ENCODE measurements at regions not wholly inside any gene's neighbourhood (a gene's known extent, or its start where the extent isn't known, plus 50 kb on each side); places are given as distances from the start of the nearest gene placed in this dataset.
"Not testable (repeated sequence)": the region's sequence is repeated elsewhere in the genome, so short reads cannot be mapped to it uniquely, and the experiment has no call there.

- Histone ChIP-seq H3K9ac (ENCODE audit: low read depth, low read length) (no peak overlapping the region), H3K4me3 (ENCODE audit: low read depth, low read length) (no peak overlapping the region), H3K9me3 (ENCODE audit: control insufficient read depth, insufficient read depth, low read length) (no peaks in the 10 kb centered on the region), H3K4me1 (ENCODE audit: control insufficient read depth, insufficient read depth, low read length) (no peaks in the 10 kb centered on the region), H3K27me3 (ENCODE audit: control insufficient read depth, insufficient read depth, low read length) (no peaks in the 10 kb centered on the region), H3K36me3 (ENCODE audit: control insufficient read depth, insufficient read depth, low read length) (no peaks in the 10 kb centered on the region)
Measured at GRCh38 chrX:74117962-74118902, 185.7 kb upstream of the ZCCHC13 start.

- no peaks in the 10 kb centered on the region for H3K9me3 ChIP-seq (ENCODE audit: control insufficient read depth, insufficient read depth, low read length)
- no peak overlapping the region for H3K9ac ChIP-seq (ENCODE audit: low read depth, low read length)
- no peaks in the 10 kb centered on the region for H3K4me1 ChIP-seq (ENCODE audit: control insufficient read depth, insufficient read depth, low read length)
- no peaks in the 10 kb centered on the region for H3K36me3 ChIP-seq (ENCODE audit: control insufficient read depth, insufficient read depth, low read length)
- H3K27me3 ChIP-seq (ENCODE audit: control insufficient read depth, insufficient read depth, low read length) = no peaks in the 10 kb centered on the region
- no peak overlapping the region for H3K4me3 ChIP-seq (ENCODE audit: low read depth, low read length)
Measured at GRCh38 chrX:74111245-74111644, 192.7 kb upstream of the ZCCHC13 start.

- H3K9ac ChIP-seq (ENCODE audit: low read depth, low read length) = no peak overlapping the region
- no peaks in the 10 kb centered on the region for H3K27me3 ChIP-seq (ENCODE audit: control insufficient read depth, insufficient read depth, low read length)
- H3K9me3 ChIP-seq (ENCODE audit: control insufficient read depth, insufficient read depth, low read length) = peaks cover 8% of the 10 kb centered on the region
- peaks cover 3% of the 10 kb centered on the region for H3K36me3 ChIP-seq (ENCODE audit: control insufficient read depth, insufficient read depth, low read length)
- H3K4me1 ChIP-seq (ENCODE audit: control insufficient read depth, insufficient read depth, low read length) = no peaks in the 10 kb centered on the region
- no peak overlapping the region for H3K4me3 ChIP-seq (ENCODE audit: low read depth, low read length)
Measured at GRCh38 chrX:74107666-74108065, 196.3 kb upstream of the ZCCHC13 start.

- Histone ChIP-seq H3K9me3 (ENCODE audit: control insufficient read depth, insufficient read depth, low read length) (peaks cover 16% of the 10 kb centered on the region), H3K9ac (ENCODE audit: low read depth, low read length) (no peak overlapping the region)
Measured at GRCh38 chrX:74104356-74105015, 199.5 kb upstream of the ZCCHC13 start.

GRCh38 chrX:74098407-74098806, 205.6 kb upstream of the ZCCHC13 start:
- H3K9ac ChIP-seq (ENCODE audit: low read depth, low read length); H3K4me3 ChIP-seq (ENCODE audit: low read depth, low read length); H3K36me3 ChIP-seq (ENCODE audit: control insufficient read depth, insufficient read depth, low read length); H3K4me1 ChIP-seq (ENCODE audit: control insufficient read depth, insufficient read depth, low read length); H3K27me3 ChIP-seq (ENCODE audit: control insufficient read depth, insufficient read depth, low read length): not testable (repeated sequence)
- peaks cover 11% of the 10 kb centered on the region for H3K9me3 ChIP-seq (ENCODE audit: control insufficient read depth, insufficient read depth, low read length)

More at GRCh38 chrX:74104356-74105015, 199.5 kb upstream of the ZCCHC13 start:
- no peak overlapping the region for H3K4me3 ChIP-seq (ENCODE audit: low read depth, low read length)
- no peaks in the 10 kb centered on the region for H3K27me3 ChIP-seq (ENCODE audit: control insufficient read depth, insufficient read depth, low read length)
- H3K4me1 ChIP-seq (ENCODE audit: control insufficient read depth, insufficient read depth, low read length) = no peaks in the 10 kb centered on the region
- H3K36me3 ChIP-seq (ENCODE audit: control insufficient read depth, insufficient read depth, low read length) = peaks cover 5% of the 10 kb centered on the region

- no peaks in the 10 kb centered on the region for H3K4me1 ChIP-seq (ENCODE audit: control insufficient read depth, insufficient read depth, low read length)
- no peaks in the 10 kb centered on the region for H3K27me3 ChIP-seq (ENCODE audit: control insufficient read depth, insufficient read depth, low read length)
- H3K9ac ChIP-seq (ENCODE audit: low read depth, low read length) = no peak overlapping the region
- H3K36me3 ChIP-seq (ENCODE audit: control insufficient read depth, insufficient read depth, low read length) = peaks cover 3% of the 10 kb centered on the region
- no peak overlapping the region for H3K4me3 ChIP-seq (ENCODE audit: low read depth, low read length)
- peaks cover 3% of the 10 kb centered on the region for H3K9me3 ChIP-seq (ENCODE audit: control insufficient read depth, insufficient read depth, low read length)
Measured at GRCh38 chrX:74090049-74090448, 213.9 kb upstream of the ZCCHC13 start.

GRCh38 chrX:74085642-74086236, 218.2 kb upstream of the ZCCHC13 start:
- Histone ChIP-seq H3K9me3 (ENCODE audit: control insufficient read depth, insufficient read depth, low read length) (peaks cover 3% of the 10 kb centered on the region), H3K27me3 (ENCODE audit: control insufficient read depth, insufficient read depth, low read length) (no peaks in the 10 kb centered on the region), H3K36me3 (ENCODE audit: control insufficient read depth, insufficient read depth, low read length) (peaks cover 3% of the 10 kb centered on the region), H3K4me3 (ENCODE audit: low read depth, low read length) (no peak overlapping the region), H3K9ac (ENCODE audit: low read depth, low read length) (no peak overlapping the region), H3K4me1 (ENCODE audit: control insufficient read depth, insufficient read depth, low read length) (no peaks in the 10 kb centered on the region)

GRCh38 chrX:74080165-74080564, 223.8 kb upstream of the ZCCHC13 start:
- no peak overlapping the region for H3K4me3 ChIP-seq (ENCODE audit: low read depth, low read length)
- H3K9ac ChIP-seq (ENCODE audit: low read depth, low read length) = no peak overlapping the region
- H3K4me1 ChIP-seq (ENCODE audit: control insufficient read depth, insufficient read depth, low read length) = no peaks in the 10 kb centered on the region
- no peaks in the 10 kb centered on the region for H3K36me3 ChIP-seq (ENCODE audit: control insufficient read depth, insufficient read depth, low read length)
- no peaks in the 10 kb centered on the region for H3K9me3 ChIP-seq (ENCODE audit: control insufficient read depth, insufficient read depth, low read length)
- no peaks in the 10 kb centered on the region for H3K27me3 ChIP-seq (ENCODE audit: control insufficient read depth, insufficient read depth, low read length)

- Histone ChIP-seq H3K4me3 (ENCODE audit: low read depth, low read length) (no peak overlapping the region), H3K9ac (ENCODE audit: low read depth, low read length) (no peak overlapping the region), H3K4me1 (ENCODE audit: control insufficient read depth, insufficient read depth, low read length) (no peaks in the 10 kb centered on the region), H3K9me3 (ENCODE audit: control insufficient read depth, insufficient read depth, low read length) (peaks cover 3% of the 10 kb centered on the region), H3K27me3 (ENCODE audit: control insufficient read depth, insufficient read depth, low read length) (no peaks in the 10 kb centered on the region), H3K36me3 (ENCODE audit: control insufficient read depth, insufficient read depth, low read length) (no peaks in the 10 kb centered on the region)
Measured at GRCh38 chrX:74065831-74066390, 213.4 kb upstream of the XIST start.

GRCh38 chrX:74063426-74064155, 211.1 kb upstream of the XIST start:
- Histone ChIP-seq H3K36me3 (ENCODE audit: control insufficient read depth, insufficient read depth, low read length) (no peaks in the 10 kb centered on the region), H3K9ac (ENCODE audit: low read depth, low read length) (no peak overlapping the region), H3K9me3 (ENCODE audit: control insufficient read depth, insufficient read depth, low read length) (peaks cover 3% of the 10 kb centered on the region), H3K4me1 (ENCODE audit: control insufficient read depth, insufficient read depth, low read length) (no peaks in the 10 kb centered on the region), H3K4me3 (ENCODE audit: low read depth, low read length) (no peak overlapping the region), H3K27me3 (ENCODE audit: control insufficient read depth, insufficient read depth, low read length) (no peaks in the 10 kb centered on the region)

GRCh38 chrX:74061879-74062278, 209.4 kb upstream of the XIST start:
- H3K4me1 ChIP-seq (ENCODE audit: control insufficient read depth, insufficient read depth, low read length) = no peaks in the 10 kb centered on the region
- H3K27me3 ChIP-seq (ENCODE audit: control insufficient read depth, insufficient read depth, low read length) = no peaks in the 10 kb centered on the region
- no peak overlapping the region for H3K9ac ChIP-seq (ENCODE audit: low read depth, low read length)
- no peaks in the 10 kb centered on the region for H3K9me3 ChIP-seq (ENCODE audit: control insufficient read depth, insufficient read depth, low read length)
- no peaks in the 10 kb centered on the region for H3K36me3 ChIP-seq (ENCODE audit: control insufficient read depth, insufficient read depth, low read length)
- no peak overlapping the region for H3K4me3 ChIP-seq (ENCODE audit: low read depth, low read length)
